H1 (cell line): ENCODE measurements at regions not wholly inside any gene's neighbourhood (a gene's known extent, or its start where the extent isn't known, plus 50 kb on each side); places are given as distances from the start of the nearest gene placed in this dataset.

ENCODE experiments used
- CHD2 ChIP-seq: IDR thresholded peaks from 2 replicates; pipeline ENCODE4 v1.6.1; 2012; ENCODE audit warnings: low read length, improper control_type of control experiment
- CTCF ChIP-seq, 3 experiments: IDR thresholded peaks; 1 replicate in 2 of 3; 2 replicates in 1 of 3; pipeline versions ENCODE4 v1.5.1 to v1.6.1; 2011; ENCODE audit warnings: low read length in 3 of 3, mild to moderate bottlenecking in 3 of 3, inconsistent platforms in 2 of 3, low read depth in 1 of 3, moderate library complexity in 1 of 3; ENCODE audit not compliant: insufficient read depth in 1 of 3; ENCODE audit errors: control extremely low read depth in 1 of 3
- EP300 ChIP-seq, 2 experiments: IDR thresholded peaks; 1 replicate in 1 of 2; 2 replicates in 1 of 2; pipeline ENCODE4 v1.6.1; 2011 to 2012; ENCODE audit warnings: low read depth in 2 of 2, low read length in 2 of 2, mild to moderate bottlenecking in 2 of 2, borderline replicate concordance in 1 of 2, inconsistent platforms in 1 of 2, moderate library complexity in 1 of 2
- NRF1 ChIP-seq: IDR thresholded peaks from 2 replicates; pipeline ENCODE4 v1.6.1; 2011; ENCODE audit warnings: mild to moderate bottlenecking, low read depth, low read length, improper control_type of control experiment
- POLR2A ChIP-seq, 2 experiments: IDR thresholded peaks; 1 replicate in 1 of 2; 2 replicates in 1 of 2; pipeline ENCODE4 v1.6.1; 2011; ENCODE audit warnings: low read depth in 2 of 2, low read length in 2 of 2, mild to moderate bottlenecking in 2 of 2; ENCODE audit errors: control extremely low read depth in 1 of 2
- POLR2AphosphoS5 ChIP-seq: IDR thresholded peaks from 2 replicates; pipeline ENCODE4 v1.6.1; 2011; ENCODE audit warnings: low read depth, low read length
- RFX5 ChIP-seq: IDR thresholded peaks from 2 replicates; pipeline ENCODE4 v1.6.1; 2011; ENCODE audit warnings: low read depth, low read length, improper control_type of control experiment, borderline replicate concordance
- RXRA ChIP-seq: IDR thresholded peaks from 2 replicates; pipeline ENCODE4 v1.6.1; 2011; ENCODE audit warnings: low read depth, mild to moderate bottlenecking, low read length, moderate library complexity; ENCODE audit not compliant: insufficient read depth
- SIRT6 ChIP-seq: IDR thresholded peaks from one replicate; pipeline ENCODE4 v1.7.1; 2012; ENCODE audit warnings: low read length, inconsistent platforms
- SIX5 ChIP-seq: IDR thresholded peaks from 2 replicates; pipeline ENCODE4 v1.6.1; 2011; ENCODE audit warnings: mild to moderate bottlenecking, low read depth, low read length
- TAF1 ChIP-seq: IDR thresholded peaks from 2 replicates; pipeline ENCODE4 v1.6.1; 2011; ENCODE audit warnings: mild to moderate bottlenecking, low read depth, low read length
- TAF7 ChIP-seq: optimal IDR thresholded peaks from 2 replicates; pipeline ENCODE3; 2011; ENCODE audit warnings: low read depth, mild to moderate bottlenecking, inconsistent platforms, low read length, moderate library complexity, borderline replicate concordance

- no peak for TF ChIP-seq EP300 (IDR thresholded peaks at IDR 0.05; ENCODE audit: borderline replicate concordance in 1 of 2, low read depth in 2 of 2, low read length in 2 of 2)
- no peak for TF ChIP-seq RXRA
- no peak for TF ChIP-seq CTCF (IDR thresholded peaks at IDR 0.05; ENCODE audit: control extremely low read depth in 1 of 3, insufficient read depth in 1 of 3, low read depth in 1 of 3, low read length in 3 of 3)
- TF ChIP-seq TAF7, result no peak
- TF ChIP-seq CHD2, result no peak
- no peak for TF ChIP-seq POLR2A (IDR thresholded peaks at IDR 0.05; ENCODE audit: control extremely low read depth in 1 of 2, low read depth in 2 of 2, low read length in 2 of 2)
- no peak for TF ChIP-seq RFX5
- no peak for TF ChIP-seq POLR2AphosphoS5
- TF ChIP-seq NRF1, result no peak
- no peak for TF ChIP-seq TAF1
- TF ChIP-seq SIRT6, result no peak
- no peak for TF ChIP-seq SIX5
Observed at GRCh38 chr14:28119849-28120248, 646.7 kb upstream of the FOXG1 start.
